ENCODE measurements at regions not wholly inside any gene's neighbourhood (a gene's known extent, or its start where the extent isn't known, plus 50 kb on each side); places are given as distances from the start of the nearest gene placed in this dataset.
A peak's percentile ranks its signal among the peaks of the same experiment; 100 is the strongest.
"Not testable (repeated sequence)": the region's sequence is repeated elsewhere in the genome, so short reads cannot be mapped to it uniquely, and the experiment has no call there.

- H3K27ac ChIP-seq (ENCODE audit: low read depth, low read length): no peak overlapping the region
- TF ChIP-seq CTCF (conservative IDR thresholded peaks at IDR 0.05): no peak
- Mint-ChIP-seq H3K36me3 (ENCODE audit: low read depth) (no peaks in the 10 kb centered on the region), H3K4me3 (no peak overlapping the region), H3K27ac (no peak overlapping the region), H3K27me3 (ENCODE audit: insufficient read depth) (no peaks in the 10 kb centered on the region), H3K4me1 (no peaks in the 10 kb centered on the region), H3K9me3 (peaks cover 5% of the 10 kb centered on the region)
- no peak overlapping the region for H3K9ac ChIP-seq (ENCODE audit: extremely low read depth, low read length, poor library complexity, severe bottlenecking)
- H3K9me3 ChIP-seq (ENCODE audit: control insufficient read depth, low read length): peaks cover 6% of the 10 kb centered on the region
- no peaks in the 10 kb centered on the region for H3K36me3 ChIP-seq (ENCODE audit: control insufficient read depth, insufficient read depth, low read length)
- H3K4me1 ChIP-seq (ENCODE audit: control insufficient read depth, insufficient read depth, low read length): no peaks in the 10 kb centered on the region
- H3K4me3 ChIP-seq (ENCODE audit: low read length): no peak overlapping the region
- DNase-seq: no peak
- whole genome bisulfite sequencing, 2 experiments (ENCODE audit: insufficient coverage in 1 of 2, insufficient read length in 1 of 2): 71% methylated on average over 1 of the region's 1 CpG; no CpG with 5 or more reads in 1 of the 2 experiments
- no peaks in the 10 kb centered on the region for H3K27me3 ChIP-seq (ENCODE audit: control insufficient read depth, insufficient read depth, low read length, poor library complexity, severe bottlenecking)
These were observed 865.8 kb downstream of the TBC1D32 start for GRCh38 chr6:120468486-120468885.

GRCh38 chr6:120451508-120451907 is 882.8 kb downstream of the TBC1D32 start:
- H3K4me1 ChIP-seq (ENCODE audit: control insufficient read depth, insufficient read depth, low read length): no peaks in the 10 kb centered on the region
- no peaks in the 10 kb centered on the region for H3K9me3 Mint-ChIP-seq
- no peaks in the 10 kb centered on the region for H3K36me3 Mint-ChIP-seq (ENCODE audit: low read depth)
- H3K4me3 ChIP-seq (ENCODE audit: low read length): no peak overlapping the region
- no peaks in the 10 kb centered on the region for H3K36me3 ChIP-seq (ENCODE audit: control insufficient read depth, insufficient read depth, low read length)
- H3K27me3 ChIP-seq (ENCODE audit: control insufficient read depth, insufficient read depth, low read length, poor library complexity, severe bottlenecking): no peaks in the 10 kb centered on the region
- no peaks in the 10 kb centered on the region for H3K4me1 Mint-ChIP-seq
- DNase-seq: no peak
- no peak overlapping the region for H3K4me3 Mint-ChIP-seq
- H3K27ac ChIP-seq (ENCODE audit: low read depth, low read length): no peak overlapping the region
- no peak overlapping the region for H3K27ac Mint-ChIP-seq
- no peak for TF ChIP-seq CTCF (conservative IDR thresholded peaks at IDR 0.05)
- H3K9ac ChIP-seq (ENCODE audit: extremely low read depth, low read length, poor library complexity, severe bottlenecking): no peak overlapping the region
- no peaks in the 10 kb centered on the region for H3K9me3 ChIP-seq (ENCODE audit: control insufficient read depth, low read length)
- H3K27me3 Mint-ChIP-seq (ENCODE audit: insufficient read depth): no peaks in the 10 kb centered on the region

- no peak overlapping the region for H3K27ac Mint-ChIP-seq
- Histone ChIP-seq H3K27me3 (ENCODE audit: control insufficient read depth, insufficient read depth, low read length, poor library complexity, severe bottlenecking) (no peaks in the 10 kb centered on the region), H3K4me1 (ENCODE audit: control insufficient read depth, insufficient read depth, low read length) (no peaks in the 10 kb centered on the region), H3K36me3 (ENCODE audit: control insufficient read depth, insufficient read depth, low read length) (no peaks in the 10 kb centered on the region), H3K9ac (ENCODE audit: extremely low read depth, low read length, poor library complexity, severe bottlenecking) (no peak overlapping the region), H3K27ac (ENCODE audit: low read depth, low read length) (no peak overlapping the region), H3K4me3 (ENCODE audit: low read length) (no peak overlapping the region), H3K9me3 (ENCODE audit: control insufficient read depth, low read length) (no peaks in the 10 kb centered on the region)
- whole genome bisulfite sequencing, 2 experiments (ENCODE audit: insufficient coverage in 1 of 2, insufficient read length in 1 of 2): 100% methylated on average over 3 of the region's 3 CpGs; no CpG with 5 or more reads in 1 of the 2 experiments
- H3K9me3 Mint-ChIP-seq: no peaks in the 10 kb centered on the region
- no peaks in the 10 kb centered on the region for H3K27me3 Mint-ChIP-seq (ENCODE audit: insufficient read depth)
- DNase-seq: no peak
- H3K4me1 Mint-ChIP-seq: no peaks in the 10 kb centered on the region
- no peak overlapping the region for H3K4me3 Mint-ChIP-seq
- no peaks in the 10 kb centered on the region for H3K36me3 Mint-ChIP-seq (ENCODE audit: low read depth)
- TF ChIP-seq CTCF (conservative IDR thresholded peaks at IDR 0.05): no peak
These were observed 886.7 kb downstream of the TBC1D32 start for GRCh38 chr6:120447605-120448004.

GRCh38 chr6:120432840-120433239 is 901.4 kb downstream of the TBC1D32 start:
- not testable (repeated sequence) for H3K9me3 Mint-ChIP-seq; H3K36me3 ChIP-seq (ENCODE audit: control insufficient read depth, insufficient read depth, low read length); H3K9me3 ChIP-seq (ENCODE audit: control insufficient read depth, low read length); H3K27ac Mint-ChIP-seq; H3K4me1 ChIP-seq (ENCODE audit: control insufficient read depth, insufficient read depth, low read length); H3K9ac ChIP-seq (ENCODE audit: extremely low read depth, low read length, poor library complexity, severe bottlenecking); H3K27ac ChIP-seq (ENCODE audit: low read depth, low read length); H3K4me1 Mint-ChIP-seq; H3K27me3 Mint-ChIP-seq (ENCODE audit: insufficient read depth); H3K4me3 ChIP-seq (ENCODE audit: low read length); H3K36me3 Mint-ChIP-seq (ENCODE audit: low read depth); H3K27me3 ChIP-seq (ENCODE audit: control insufficient read depth, insufficient read depth, low read length, poor library complexity, severe bottlenecking); H3K4me3 Mint-ChIP-seq
- peak; percentile 60 for DNase-seq
- 92 to 100% methylated on average over 7 to 11 of the region's 11 CpGs for WGBS, 2 experiments (ENCODE audit: insufficient coverage in 1 of 2, insufficient read length in 1 of 2)
